ENCODE measurements at regions not wholly inside any gene's neighbourhood (a gene's known extent, or its start where the extent isn't known, plus 50 kb on each side); places are given as distances from the start of the nearest gene placed in this dataset.

DNA sequence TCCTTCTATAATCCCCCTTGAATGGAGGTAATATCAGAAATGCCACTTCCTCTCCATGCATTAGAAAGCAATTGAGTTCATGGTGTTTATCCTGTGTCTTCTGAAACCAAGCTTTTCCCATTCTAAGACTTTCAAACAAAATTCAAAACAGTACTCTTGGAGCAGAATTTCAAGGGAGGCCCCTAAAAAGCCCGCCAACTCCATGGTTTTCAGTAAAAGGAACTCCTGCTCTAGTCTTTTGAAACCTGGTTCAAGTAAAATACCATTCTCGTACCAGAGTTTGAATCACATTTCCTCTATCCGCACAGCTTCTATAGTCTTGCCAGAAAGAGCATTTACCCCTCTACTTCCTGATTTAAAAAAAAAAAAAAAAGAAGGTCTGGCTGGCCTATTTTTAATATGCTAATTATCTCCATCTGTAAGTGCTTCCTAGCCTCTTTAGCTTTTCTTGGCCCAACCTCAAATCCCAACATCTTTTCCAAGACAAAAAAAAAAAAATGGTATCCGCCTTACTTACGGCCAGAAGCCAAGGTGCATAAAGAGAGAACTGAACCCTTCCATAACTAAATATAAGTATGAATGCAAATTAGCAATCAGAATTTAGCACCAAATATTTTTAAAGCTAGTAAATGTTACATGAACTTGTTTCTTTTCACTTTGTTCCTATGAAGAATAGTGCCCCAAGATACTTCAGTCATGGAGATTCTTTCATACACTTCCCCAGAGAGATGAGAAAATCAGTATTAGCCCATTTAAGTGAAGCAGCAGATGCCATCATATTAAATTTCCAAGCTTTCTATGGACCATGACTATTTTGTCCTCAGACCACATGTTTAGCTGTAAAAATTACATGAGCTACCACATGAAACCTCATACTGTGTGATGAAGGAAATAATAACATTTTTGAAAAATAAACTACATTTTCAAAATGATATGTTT is 199.9 kb upstream of the FAM3C start:
- no TSS peak for BruUV-seq (replicated peaks)
- TF ChIP-seq MYC (IDR thresholded peaks at IDR 0.05; ENCODE audit: low read depth, low read length) (no peak), EZH2 (IDR thresholded peaks at IDR 0.05; ENCODE audit: borderline replicate concordance, low read depth, low read length, severe bottlenecking) (no peak), JUN (IDR thresholded peaks at IDR 0.05; ENCODE audit: borderline replicate concordance, insufficient read depth, insufficient read length, low read depth) (no peak), POLR2A (IDR thresholded peaks at IDR 0.05; ENCODE audit: low read depth, low read length) (no peak), POLR2AphosphoS5 (IDR thresholded peaks at IDR 0.05; ENCODE audit: insufficient read depth, low read depth, low read length) (no peak), GATA2 (IDR thresholded peaks at IDR 0.05; ENCODE audit: insufficient read depth, insufficient read length, low read depth, low read length) (no peak), FOS (IDR thresholded peaks at IDR 0.05; ENCODE audit: borderline replicate concordance, insufficient read depth, low read length) (no peak)
- TF ChIP-seq, protein P1, sequence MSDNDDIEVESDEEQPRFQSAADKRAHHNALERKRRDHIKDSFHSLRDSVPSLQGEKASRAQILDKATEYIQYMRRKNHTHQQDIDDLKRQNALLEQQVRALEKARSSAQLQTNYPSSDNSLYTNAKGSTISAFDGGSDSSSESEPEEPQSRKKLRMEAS (IDR thresholded peaks at IDR 0.05; ENCODE audit: insufficient read depth, insufficient read length): no peak
- TF ChIP-seq, protein P2, sequence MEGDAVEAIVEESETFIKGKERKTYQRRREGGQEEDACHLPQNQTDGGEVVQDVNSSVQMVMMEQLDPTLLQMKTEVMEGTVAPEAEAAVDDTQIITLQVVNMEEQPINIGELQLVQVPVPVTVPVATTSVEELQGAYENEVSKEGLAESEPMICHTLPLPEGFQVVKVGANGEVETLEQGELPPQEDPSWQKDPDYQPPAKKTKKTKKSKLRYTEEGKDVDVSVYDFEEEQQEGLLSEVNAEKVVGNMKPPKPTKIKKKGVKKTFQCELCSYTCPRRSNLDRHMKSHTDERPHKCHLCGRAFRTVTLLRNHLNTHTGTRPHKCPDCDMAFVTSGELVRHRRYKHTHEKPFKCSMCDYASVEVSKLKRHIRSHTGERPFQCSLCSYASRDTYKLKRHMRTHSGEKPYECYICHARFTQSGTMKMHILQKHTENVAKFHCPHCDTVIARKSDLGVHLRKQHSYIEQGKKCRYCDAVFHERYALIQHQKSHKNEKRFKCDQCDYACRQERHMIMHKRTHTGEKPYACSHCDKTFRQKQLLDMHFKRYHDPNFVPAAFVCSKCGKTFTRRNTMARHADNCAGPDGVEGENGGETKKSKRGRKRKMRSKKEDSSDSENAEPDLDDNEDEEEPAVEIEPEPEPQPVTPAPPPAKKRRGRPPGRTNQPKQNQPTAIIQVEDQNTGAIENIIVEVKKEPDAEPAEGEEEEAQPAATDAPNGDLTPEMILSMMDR (IDR thresholded peaks at IDR 0.05; ENCODE audit: extremely low read depth in 1 of 2, insufficient read depth in 1 of 2, low read depth in 1 of 2, low read length in 2 of 2): no peak
- no peak overlapping the region for H3K9ac ChIP-seq (replicated peaks; ENCODE audit: extremely low read depth, insufficient read depth, low read length)
- H3K27ac ChIP-seq (ENCODE audit: insufficient read depth, low read depth, low read length): no peak overlapping the region
- H3K9me1 ChIP-seq (replicated peaks; ENCODE audit: control insufficient read depth, extremely low read depth, insufficient read depth, low read length): no peaks in the 10 kb centered on the region
- no peak overlapping the region for H3K4me2 ChIP-seq (ENCODE audit: insufficient read depth, low read length)
- H3K79me2 ChIP-seq (ENCODE audit: control insufficient read depth, insufficient read depth, low read length): no peaks in the 10 kb centered on the region
- H3K4me1 ChIP-seq (ENCODE audit: control insufficient read depth, extremely low read depth, insufficient read depth, low read length): no peaks in the 10 kb centered on the region
- DNase-seq (ENCODE audit: low read depth, low spot score) (no peak), FAIRE-seq (no peak)
- H3K27me3 ChIP-seq (ENCODE audit: control insufficient read depth in 2 of 2, insufficient read depth in 2 of 2, low read length in 2 of 2): no peaks in the 10 kb centered on the region
- H3K9me3 ChIP-seq (replicated peaks; ENCODE audit: control insufficient read depth, insufficient read depth, low read length): no peaks in the 10 kb centered on the region
- POLR2A ChIA-PET: no interaction called here
- no peaks in the 10 kb centered on the region for H4K20me1 ChIP-seq (replicated peaks; ENCODE audit: control insufficient read depth, extremely low read depth, insufficient read depth, low read length)
- H3K36me3 ChIP-seq (ENCODE audit: control insufficient read depth in 2 of 2, extremely low read depth in 1 of 2, insufficient read depth in 2 of 2, low read length in 2 of 2): no peaks in the 10 kb centered on the region
- CTCF ChIA-PET: interaction anchor here (0.6 to 1.7 kb wide), 4 partner anchors 13 to 398 kb away, joined by 3 to 4 read pairs (median 3); no protein-coding TSS in a partner anchor
- H2AFZ ChIP-seq (ENCODE audit: low read depth, low read length): no peak overlapping the region
- no peak overlapping the region for H3K4me3 ChIP-seq (replicated peaks in 1 of 3; ENCODE audit: insufficient read depth in 1 of 3, low read depth in 1 of 3, low read length in 3 of 3)
- dilution Hi-C loops (cut with MboI; ENCODE audit: extremely low pct_ligation_motif_present, low sequenced_read_pairs) (no loop called here), intact Hi-C loops (cut with micrococcal nuclease) (no loop called here)
